Erythroblast (primary cell): ENCODE measurements at regions not wholly inside any gene's neighbourhood (a gene's known extent, or its start where the extent isn't known, plus 50 kb on each side); places are given as distances from the start of the nearest gene placed in this dataset.

Experiments
- GATA1 ChIP-seq: IDR thresholded peaks from 2 replicates; pipeline ENCODE4 v1.6.1; 2011; ENCODE audit warnings: low read depth, mild to moderate bottlenecking, control low read depth, low read length, moderate library complexity
- POLR2A ChIP-seq: IDR thresholded peaks from 2 replicates; pipeline ENCODE4 v1.6.1; 2011; ENCODE audit warnings: mild to moderate bottlenecking, low read length

GRCh38 chr3:177827511-177828207 lies 630.4 kb upstream of the TBL1XR1 start:
- TF ChIP-seq POLR2A: no peak
- TF ChIP-seq GATA1: no peak
